Stimulated activated CD4-positive, alpha-beta T cell treated with anti-CD3 and anti-CD28 coated beads, Interleukin-12 subunit alpha, Interleukin-12 subunit beta, amount 100 ng/mL, for 24 hours (primary cell): ENCODE measurements at regions not wholly inside any gene's neighbourhood (a gene's known extent, or its start where the extent isn't known, plus 50 kb on each side); places are given as distances from the start of the nearest gene placed in this dataset.

Experiments
- DNase-seq, 2 experiments: peaks; one replicate each; pipeline ENCODE4 v3.0.0-alpha.2; 2020; ENCODE audit warnings: low read depth in 2 of 2

DNA sequence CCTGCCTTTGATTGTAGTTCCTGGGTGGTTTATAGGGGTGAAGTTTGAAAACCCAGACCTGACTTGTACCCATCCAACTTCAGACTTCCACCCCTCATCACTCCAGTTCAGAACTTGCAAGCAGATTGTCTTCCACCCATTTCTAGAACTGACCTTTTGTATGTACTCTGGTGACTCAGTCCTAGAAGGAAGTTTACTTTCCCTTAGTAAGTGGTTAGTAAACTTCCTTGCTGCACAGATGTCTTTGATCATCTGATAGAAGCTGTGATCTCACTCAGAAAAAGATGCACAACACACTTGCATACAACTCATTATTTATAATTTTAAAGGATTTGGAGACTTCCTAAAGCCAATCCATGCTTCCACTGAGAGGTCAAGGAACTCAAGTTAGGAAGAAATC is 368.0 kb downstream of the MFSD1 start:
- no peak for DNase-seq

DNA sequence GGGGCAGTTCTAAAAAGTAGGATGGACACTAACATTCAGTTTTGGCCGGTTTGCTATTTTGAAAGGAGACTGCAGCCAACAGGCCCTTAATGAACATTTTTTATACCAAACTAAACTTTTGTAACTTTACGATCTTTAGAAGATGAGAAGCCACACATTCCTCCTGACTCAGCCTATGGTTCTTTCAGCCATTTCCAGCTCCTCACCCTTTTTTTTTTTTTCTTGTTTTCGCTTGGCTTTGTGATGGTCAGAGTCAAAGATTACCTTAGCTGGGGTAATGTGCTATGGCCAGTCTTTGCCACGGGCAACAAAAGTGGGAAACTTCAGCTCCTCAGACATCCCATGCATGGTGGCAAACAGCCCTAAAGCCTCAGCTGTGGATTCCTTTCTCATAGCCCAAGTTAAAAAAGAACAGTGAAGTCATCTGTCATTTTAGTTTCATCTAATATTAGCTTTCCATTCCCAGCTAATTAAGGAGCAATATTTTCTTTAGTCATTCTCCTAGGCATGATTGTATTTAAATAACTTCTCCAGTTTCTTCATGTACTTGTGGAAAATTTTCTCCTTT is 368.7 kb downstream of the MFSD1 start:
- no peak for DNase-seq

DNA sequence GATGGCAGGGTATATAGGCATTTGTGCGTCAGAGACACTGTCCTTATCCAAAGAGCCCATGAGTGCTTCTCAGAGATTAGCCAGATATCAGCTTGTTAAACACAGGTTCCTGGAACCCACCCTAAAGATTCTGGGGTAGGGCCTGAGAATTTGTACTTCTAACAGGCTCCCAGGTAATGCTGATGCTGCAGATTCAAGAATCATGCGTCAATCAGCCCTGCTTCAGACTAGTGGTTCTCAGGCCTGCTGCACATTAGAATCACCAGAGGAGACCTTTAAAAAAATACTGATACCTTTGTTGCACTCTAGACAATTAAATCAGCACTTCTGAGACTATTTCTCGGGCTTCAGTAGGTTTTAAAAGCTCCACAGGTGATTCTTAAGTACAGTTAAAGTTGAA is 369.5 kb downstream of the MFSD1 start:
- no peak for DNase-seq

DNA sequence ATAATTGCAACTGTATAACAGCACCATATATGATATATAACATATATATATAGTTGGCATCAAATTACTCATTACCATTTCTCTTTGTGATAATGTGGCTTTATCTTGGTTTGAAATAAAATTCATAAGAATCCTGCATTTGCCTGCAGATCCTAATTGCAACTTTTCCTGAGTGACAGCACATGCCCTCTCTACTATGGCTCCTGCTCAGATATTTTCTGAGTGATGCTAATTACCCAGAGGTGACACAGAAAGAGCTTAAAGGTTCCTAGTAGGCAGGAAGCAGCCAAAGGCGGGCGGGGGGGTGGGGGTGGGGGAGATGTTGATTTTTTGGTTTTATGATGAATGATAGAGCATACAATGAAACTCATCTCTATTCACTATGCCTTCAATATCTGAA is 370.6 kb downstream of the MFSD1 start:
- DNase-seq: no peak

DNA sequence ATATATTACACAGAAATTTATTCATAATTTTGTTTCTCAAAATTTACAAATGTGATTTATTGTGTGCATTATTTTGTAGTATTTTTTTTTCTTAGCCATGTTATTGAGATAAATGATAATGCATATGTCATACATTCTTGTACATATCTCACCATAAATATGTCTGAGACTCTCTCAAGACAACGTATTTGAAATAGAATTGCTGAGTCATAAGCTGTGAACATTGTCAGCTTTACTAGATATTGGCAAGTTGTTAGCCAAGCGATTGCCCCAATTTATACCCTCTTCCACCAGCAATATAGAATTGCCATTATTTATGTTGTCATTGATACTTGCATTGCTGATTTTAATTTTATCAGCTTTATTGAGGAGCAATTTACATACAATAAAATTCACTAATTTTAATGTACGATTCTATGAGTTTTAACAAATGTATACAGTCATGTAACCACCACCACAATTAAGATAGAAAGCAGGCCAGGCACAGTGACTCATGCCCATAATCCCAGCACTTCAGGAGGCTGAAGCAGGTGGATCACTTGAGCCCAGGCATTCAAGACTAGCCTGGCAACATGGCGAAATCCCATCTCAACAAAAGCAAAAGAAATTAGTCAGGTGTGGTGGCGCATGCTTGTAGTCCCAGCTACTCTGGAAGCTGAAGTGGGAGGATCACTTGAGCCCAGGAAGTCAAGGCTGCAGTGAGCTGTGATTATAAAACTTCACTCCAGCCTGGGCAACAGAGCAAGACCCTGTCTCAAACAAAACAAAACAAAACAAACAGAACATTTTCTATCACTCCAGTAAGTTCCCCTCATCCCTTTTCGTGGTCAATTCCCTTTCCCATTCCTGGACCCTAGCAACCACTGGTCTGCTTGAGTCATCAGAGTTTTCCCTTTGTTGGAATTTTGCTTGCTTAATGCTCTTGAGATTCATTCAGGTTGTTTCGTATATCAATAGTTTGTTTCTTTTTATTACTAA is 373.1 kb downstream of the MFSD1 start:
- DNase-seq: no peak

DNA sequence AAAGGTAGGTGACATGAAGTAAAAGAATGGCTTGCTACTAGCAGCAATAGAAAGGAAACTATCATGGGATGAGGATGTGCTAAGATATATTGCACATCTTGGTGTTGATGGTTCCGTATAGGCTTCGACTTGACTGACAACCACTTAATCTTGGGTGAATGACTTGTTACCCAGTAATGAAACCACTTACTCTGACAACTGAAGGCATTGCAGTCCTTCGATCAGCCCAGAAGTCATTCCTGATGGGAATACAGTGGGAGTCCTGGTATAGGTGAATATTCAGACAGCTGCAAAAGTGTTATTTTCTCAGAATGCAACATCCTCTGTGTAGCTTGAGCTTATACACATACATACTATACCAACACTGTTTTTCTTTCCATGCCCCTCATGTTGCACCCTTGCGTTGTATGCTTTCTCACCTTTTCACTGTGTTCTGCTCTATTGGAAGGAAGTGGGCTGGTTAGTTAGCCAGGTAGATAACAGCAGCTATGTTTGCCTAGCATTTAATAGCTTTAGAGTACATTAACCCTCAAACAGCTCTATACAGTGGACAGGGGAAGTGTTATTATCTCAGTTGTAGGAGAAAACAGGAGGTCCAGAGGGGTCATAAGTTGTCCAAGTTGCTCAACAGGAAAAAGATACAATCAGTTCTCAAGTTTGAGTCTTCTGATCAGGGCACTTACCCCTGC is 376.5 kb downstream of the MFSD1 start:
- DNase-seq: no peak

DNA sequence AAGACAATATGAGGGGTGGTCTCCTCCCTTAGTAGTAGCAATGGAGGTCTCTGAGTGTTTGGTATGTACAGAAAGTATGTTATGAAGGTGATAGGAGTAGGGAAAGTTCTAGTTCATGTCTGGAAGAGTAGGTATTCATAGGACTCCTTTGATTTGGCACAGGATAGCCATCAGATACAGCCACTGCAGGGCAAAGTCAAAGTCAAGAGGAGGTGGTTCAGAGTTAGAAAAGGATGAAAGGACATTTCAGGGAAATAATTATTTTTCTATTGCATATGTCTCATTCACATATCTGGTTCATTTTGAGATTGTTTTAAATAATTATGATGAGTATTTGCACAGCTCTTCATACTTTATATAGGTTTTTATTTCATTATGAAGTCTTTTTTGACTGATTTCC is 381.1 kb downstream of the MFSD1 start:
- no peak for DNase-seq

DNA sequence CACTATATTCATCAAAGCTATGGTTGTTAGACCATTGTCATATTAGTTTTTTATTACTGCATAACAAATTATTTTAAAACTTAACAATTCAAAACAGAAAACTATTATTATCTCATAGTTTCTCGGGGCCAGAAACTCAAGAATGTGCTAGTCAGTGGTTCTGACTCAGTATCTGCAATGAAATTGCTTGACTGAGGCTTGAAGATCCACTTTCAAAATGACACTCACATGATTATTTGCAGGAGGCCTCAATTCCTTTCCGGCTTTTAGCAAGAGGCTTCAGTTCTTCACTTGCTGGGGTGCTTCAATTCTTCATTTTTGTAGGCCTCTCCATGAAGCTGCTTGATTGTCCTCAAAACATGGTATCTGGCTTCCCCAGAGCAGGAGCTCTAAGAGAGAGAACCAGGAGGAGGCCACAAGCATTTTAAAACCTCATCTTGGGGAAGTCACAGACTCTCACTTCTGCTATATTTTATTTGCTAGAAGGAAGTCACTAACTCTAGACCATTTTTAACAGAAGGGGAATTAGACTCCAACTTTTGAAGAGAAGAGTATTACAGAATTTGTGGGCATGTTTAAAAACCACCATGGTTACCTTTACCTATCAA is 383.7 kb downstream of the MFSD1 start:
- no peak for DNase-seq

DNA sequence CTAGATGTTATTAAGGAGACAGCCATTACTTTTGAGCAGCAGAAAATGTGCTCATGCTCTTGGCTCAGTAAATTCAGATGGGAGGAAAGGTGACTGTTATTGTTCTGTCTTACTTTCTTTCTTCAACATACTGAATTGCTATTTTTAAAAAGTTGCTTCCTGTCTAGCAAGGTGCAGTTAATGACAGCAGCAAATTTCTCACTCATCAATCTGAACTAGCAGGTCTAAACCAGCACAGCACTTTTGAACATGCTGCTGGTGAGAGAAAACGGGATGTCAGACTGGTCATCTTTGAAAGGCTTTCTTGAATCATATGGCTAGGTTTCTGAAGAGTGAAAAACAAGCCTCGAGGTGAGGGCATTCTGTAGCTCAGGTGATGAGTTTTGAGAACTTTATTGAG is 384.7 kb downstream of the MFSD1 start:
- no peak for DNase-seq

DNA sequence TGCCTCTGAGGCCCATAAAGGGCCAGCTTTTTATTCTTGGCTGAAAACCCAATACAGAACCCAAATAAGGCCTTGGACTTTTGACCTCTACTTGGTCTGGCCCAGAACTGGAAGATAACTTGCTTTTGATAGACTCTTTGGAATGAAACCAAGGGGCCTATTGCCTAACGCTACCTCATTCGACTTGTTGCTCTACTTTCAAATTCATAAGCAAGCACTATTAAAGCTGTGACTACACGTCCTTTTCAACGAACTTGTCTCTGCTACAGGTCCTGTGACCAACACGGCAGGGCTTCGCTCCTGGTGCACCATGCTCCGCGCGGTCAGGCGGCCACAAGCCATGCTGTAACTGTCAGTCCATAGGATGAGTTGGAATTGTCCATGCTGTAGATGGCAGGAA is 385.4 kb downstream of the MFSD1 start:
- no peak for DNase-seq

DNA sequence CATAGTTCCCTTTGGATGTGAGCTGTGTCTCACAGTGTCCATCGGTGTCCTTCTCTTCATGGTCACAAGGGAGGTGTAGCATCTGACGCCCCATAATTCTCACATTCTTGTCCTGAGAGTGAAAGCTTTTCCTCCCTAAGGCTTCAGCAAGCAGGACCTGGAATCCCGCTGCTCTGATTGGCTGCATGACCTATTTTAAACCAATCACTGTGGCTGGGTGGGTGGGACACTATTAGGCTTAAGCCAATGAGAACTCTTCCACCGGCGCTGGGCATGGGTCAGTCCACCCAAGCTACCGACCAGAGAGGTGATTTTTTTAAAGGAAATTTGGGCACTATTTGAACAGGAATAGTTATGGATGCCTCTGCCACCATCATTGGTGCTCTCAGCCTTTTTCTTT is 385.9 kb downstream of the MFSD1 start:
- no peak for DNase-seq

DNA sequence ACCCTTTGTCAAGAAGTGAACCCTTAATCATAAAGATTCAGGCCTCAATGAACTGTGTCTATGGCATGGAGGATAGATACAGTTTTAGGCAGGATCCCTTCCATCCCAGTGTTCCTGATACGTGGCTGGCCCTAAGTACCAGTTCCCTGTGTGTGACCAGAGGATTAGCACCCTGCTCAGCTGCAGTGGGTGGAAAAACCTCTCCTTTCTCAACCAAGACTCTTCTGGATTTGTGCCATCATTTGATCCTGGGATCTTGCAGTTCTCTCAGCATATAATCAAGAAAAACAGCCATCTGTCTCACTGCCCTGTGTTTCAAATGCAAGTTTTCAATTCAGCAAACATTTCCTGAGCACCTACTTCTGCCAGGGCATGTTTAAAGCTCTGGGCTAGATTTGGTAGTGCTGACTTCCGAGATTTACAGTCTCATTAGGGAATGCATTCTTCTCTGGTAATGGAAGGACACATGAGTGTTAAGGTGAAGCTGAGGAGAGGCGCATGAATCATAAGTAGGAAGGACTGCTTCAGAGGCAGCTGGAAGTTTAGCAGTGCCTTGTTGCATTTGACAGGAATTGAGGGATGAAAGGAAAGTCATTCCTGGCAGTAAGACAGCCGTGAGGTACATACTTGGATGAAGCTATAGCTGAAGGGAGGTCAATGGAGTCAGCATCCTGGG is 388.3 kb downstream of the MFSD1 start:
- no peak for DNase-seq

DNA sequence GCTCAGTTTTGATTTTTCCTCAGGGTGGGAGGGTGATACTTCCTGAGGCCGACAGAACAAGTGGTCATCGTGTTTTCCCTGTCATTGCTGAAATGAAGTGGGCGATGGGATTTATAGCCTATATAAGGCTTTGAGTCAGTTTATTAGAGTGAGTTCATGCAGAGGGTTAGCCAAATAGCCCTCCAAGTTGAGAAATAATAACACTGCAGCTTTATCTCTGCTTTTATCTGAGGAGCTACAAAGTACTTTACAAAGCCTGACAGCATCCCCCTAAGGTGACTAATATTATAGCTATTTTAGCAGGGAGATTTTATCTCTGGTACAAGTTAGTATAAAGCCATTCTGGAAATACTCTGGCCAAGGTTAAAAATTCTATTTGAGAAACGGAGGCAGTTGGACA is 389.6 kb downstream of the MFSD1 start:
- DNase-seq: no peak

DNA sequence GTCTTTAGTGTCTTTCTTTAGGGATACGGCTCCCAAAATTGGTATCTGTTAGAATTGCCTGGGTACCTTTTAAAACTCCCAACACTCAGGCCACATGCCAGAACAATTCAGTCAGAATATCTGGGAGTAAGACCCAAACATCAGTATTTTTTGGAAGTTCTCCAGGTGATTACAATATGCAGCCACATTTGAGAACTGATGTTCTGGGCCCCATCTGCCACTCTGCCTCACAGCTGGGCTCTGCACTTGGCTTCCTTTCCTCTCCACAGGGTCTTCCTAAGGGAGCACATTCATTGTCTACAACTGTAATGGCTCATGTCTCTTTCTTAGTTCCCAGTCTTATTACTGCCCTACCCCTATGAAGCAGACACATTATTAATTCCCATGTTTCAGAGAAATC is 394.5 kb downstream of the MFSD1 start:
- no peak for DNase-seq

DNA sequence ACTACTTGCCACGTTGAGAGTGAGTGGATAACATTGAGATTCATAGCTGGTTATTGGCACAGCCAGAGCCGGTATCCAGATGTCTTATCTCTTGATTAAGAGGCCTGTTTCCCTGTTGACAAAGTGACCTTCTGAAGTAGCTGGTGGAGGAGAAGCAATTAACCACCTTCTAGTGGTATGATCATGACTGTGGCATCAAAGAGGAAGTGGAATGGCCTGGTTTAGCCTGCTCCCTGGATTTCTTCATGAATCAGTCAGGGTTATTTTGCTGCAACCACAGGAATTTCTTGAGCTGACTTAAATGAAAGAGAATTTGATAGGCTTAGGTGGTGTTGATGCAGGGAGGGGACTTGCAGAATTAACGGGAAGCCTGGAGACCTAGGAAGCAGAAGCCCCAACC is 398.3 kb downstream of the MFSD1 start:
- no peak for DNase-seq

DNA sequence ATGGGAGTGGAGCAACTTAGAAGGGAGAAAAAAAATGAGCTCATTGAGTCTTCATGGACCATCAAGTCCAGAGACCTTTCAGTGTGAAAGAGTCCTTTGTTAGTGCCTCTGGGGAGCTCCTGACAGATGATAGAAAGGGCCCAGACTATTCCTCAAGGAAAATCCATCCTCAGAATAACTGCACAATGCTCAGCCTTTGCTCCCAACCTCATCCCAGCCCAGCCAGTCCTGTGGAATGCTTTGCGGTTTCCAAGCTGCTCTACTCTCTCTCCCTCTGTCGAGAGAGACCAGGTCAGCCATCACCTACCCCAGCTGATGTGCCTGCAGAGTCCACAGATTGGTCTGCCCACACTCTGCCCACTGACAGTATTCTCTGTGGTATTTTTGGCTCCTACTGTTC is 406.2 kb downstream of the MFSD1 start:
- no peak for DNase-seq

DNA sequence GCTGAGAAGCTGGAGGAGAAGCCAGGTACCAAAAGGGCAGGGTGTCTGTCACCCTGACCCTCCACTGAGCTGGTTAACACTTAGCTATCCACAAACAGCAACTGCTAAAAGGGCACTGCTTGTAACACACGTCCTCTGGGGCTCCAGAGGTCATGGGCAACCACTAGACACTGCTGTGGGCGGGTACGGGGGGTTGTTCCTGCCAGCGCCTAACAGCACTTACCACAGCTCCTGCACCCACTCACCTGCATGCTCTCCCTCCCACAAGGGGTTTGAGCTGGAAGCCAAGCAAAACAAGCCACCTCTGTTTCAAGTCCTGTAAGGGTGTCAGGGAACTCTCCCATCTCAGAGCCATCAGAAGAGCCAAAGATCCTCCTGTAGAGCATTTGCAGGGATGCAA is 407.6 kb downstream of the MFSD1 start:
- DNase-seq: no peak

DNA sequence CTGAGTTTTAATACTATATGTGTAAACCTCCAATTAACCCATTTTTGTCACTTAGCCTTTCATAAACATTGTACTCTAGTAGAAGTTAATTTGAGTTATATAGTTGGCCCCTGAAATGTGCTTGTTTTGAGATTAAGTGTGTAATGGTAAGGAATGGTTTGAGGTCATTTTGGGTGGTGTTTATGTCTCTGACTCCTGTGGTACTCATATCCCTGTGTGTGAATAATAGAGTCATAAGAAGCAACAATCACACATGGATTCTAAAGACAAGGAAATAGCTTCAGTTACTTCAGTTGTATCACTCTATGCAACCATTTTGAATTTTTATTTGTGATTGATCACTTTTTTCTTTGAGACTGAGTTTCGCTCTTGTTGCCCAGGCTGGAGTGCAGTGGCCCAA is 408.5 kb downstream of the MFSD1 start:
- DNase-seq: no peak

DNA sequence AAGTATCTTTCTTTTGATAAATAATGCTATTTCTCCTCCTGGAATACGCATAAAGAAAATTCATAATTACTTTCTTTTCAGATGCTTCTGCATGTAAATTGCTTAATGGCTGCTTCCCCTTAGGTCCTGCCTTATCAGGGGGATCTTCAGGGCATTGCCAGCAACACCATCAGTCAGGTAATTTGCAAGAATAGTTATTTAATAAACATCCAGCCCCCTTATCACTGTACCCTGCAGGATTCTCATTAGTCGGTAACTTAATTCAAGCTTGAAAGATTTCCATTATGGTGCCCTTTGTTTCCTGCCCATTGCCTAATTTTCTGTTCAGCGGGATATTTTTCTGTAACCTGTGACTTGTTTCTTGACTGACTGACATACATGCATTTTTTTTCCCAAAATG is 414.5 kb downstream of the MFSD1 start:
- DNase-seq: no peak

DNA sequence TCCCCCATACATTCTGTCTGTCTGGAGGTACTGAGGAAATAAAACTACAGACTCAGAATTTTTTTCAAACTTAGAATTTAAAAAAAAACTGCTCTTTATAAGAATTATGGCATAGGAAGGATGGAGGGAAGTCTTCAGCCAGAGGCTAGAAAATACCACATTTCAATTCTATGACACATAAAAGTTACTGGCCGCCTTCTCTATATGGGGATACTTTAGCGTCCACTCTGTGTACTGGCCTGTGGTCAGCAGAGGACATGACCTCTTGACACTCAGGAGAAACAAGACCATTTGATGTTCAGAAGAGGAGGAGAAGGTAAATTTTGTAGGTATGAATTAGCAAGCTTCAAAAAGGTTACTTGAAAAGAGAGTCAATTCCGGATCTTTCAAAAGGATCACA is 417.4 kb downstream of the MFSD1 start:
- DNase-seq: no peak

DNA sequence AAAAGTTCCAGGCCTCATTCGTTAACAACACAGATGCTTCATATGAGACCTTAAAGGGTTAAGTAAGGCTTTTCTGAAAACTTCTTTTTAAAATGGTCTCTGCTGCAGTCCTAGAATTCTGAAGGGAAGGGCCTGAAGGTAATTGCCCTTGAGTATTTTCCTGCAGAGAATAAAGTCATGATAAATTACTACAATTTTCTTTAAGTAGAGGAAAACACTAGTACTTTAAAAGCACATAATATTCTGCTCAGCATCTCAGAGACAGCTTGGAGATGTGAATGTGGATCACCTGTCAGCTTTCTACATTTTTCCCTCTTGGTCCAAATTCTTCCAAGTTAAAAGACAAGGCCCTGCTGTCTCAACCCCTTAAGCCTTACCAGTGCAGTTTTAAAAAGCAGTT is 419.5 kb downstream of the MFSD1 start:
- no peak for DNase-seq

DNA sequence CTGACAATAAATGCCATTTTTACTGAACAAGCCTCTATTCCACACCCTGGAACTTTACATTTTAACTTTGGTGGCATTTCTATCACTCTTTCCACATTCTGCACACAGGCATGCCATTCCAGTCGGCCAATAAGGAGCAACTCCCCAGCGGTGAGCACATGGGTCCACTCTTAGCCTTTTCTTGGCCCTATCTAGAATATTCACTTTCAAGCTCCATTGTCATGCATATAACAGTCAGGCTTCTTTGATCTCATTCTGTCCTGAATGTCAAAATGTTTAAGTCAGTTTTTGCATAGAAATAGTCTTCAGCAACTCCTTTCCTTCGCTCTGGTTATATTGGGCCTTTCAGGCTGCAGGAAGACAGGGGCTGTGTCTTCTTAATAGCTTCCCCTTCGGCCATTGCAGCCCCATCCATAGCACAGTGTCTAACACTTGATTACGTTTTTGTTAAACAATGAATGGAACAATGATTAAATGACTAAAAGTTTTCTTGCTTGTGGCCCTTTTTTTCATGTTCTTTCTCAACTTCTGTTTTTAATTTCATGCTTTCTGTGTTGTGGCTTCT is 427.3 kb downstream of the MFSD1 start:
- DNase-seq: no peak
